CD4-positive, alpha-beta memory T cell (primary cell): ENCODE measurements at regions not wholly inside any gene's neighbourhood (a gene's known extent, or its start where the extent isn't known, plus 50 kb on each side); places are given as distances from the start of the nearest gene placed in this dataset.
A peak's percentile ranks its signal among the peaks of the same experiment; 100 is the strongest.

ENCODE experiments used
- CTCF ChIA-PET: fragments of 350-600 bp; sonication (Branson Sonifier 250); formaldehyde crosslinking; loops from one replicate; lab custom pipeline; 2021; ENCODE audit warnings: inconsistent platforms; ENCODE audit not compliant: partially characterized antibody; lab: Charles Lee
- POLR2A ChIA-PET: fragments of 350-600 bp; sonication (Branson Sonifier 250); formaldehyde crosslinking; loops from one replicate; lab custom pipeline; 2021; ENCODE audit not compliant: partially characterized antibody; lab: Charles Lee
- DNase-seq, 5 donors: peaks; one replicate each; pipeline versions ENCODE4 v3.0.0 to v3.0.0-alpha.2; 2020 to 2022; ENCODE audit warnings: mixed read lengths in 1 of 5
- H3K27ac ChIP-seq: one replicate; pipeline ENCODE4 v1.7.0; 2013; ENCODE audit warnings: low read depth, low read length
- H3K27me3 ChIP-seq: 2 replicates; pipeline ENCODE4 v1.7.0; 2013; ENCODE audit warnings: mild to moderate bottlenecking, low read length, moderate library complexity; ENCODE audit not compliant: insufficient read depth
- H3K36me3 ChIP-seq: 2 replicates; pipeline ENCODE4 v1.7.0; 2013; ENCODE audit warnings: mild to moderate bottlenecking, low read length, moderate library complexity; ENCODE audit not compliant: insufficient read depth
- H3K4me1 ChIP-seq: 2 replicates; pipeline ENCODE4 v1.7.0; 2013; ENCODE audit warnings: mild to moderate bottlenecking, low read length, moderate library complexity; ENCODE audit not compliant: insufficient read depth
- H3K4me3 ChIP-seq, 2 donors: one replicate each; pipeline ENCODE4 v1.7.0; 2013; ENCODE audit warnings: low read length in 2 of 2, mild to moderate bottlenecking in 1 of 2
- H3K9me3 ChIP-seq, 2 donors: one replicate each; pipeline ENCODE4 v1.7.0; 2013; ENCODE audit warnings: low read length in 2 of 2, control low read depth in 1 of 2; ENCODE audit not compliant: control insufficient read depth in 1 of 2
- H3K27ac Mint-ChIP-seq, 7 donors: one replicate each; pipeline ENCODE4 v1.8.0; 2020 to 2021; ENCODE audit warnings: mixed read lengths in 7 of 7, mild to moderate bottlenecking in 6 of 7, inconsistent platforms in 3 of 7, moderate library complexity in 3 of 7
- H3K27me3 Mint-ChIP-seq, 2 donors: one replicate each; pipeline ENCODE4 v1.8.0; 2020 to 2021; ENCODE audit warnings: mixed read lengths in 2 of 2
- H3K36me3 Mint-ChIP-seq, 2 donors: one replicate each; pipeline ENCODE4 v1.8.0; 2020 to 2021; ENCODE audit warnings: mixed read lengths in 2 of 2, inconsistent platforms in 1 of 2, mild to moderate bottlenecking in 1 of 2
- H3K4me1 Mint-ChIP-seq, 4 donors: one replicate each; pipeline ENCODE4 v1.8.0; 2020 to 2021; ENCODE audit warnings: mixed read lengths in 4 of 4, mild to moderate bottlenecking in 1 of 4
- H3K4me3 Mint-ChIP-seq, 8 donors: one replicate each; pipeline ENCODE4 v1.8.0; 2020 to 2021; ENCODE audit warnings: mixed read lengths in 8 of 8, mild to moderate bottlenecking in 7 of 8, moderate library complexity in 6 of 8, inconsistent platforms in 3 of 8
- H3K9me3 Mint-ChIP-seq, 8 donors: one replicate each; pipeline ENCODE4 v1.8.0; 2020 to 2021; ENCODE audit warnings: mixed read lengths in 8 of 8, mild to moderate bottlenecking in 5 of 8, inconsistent platforms in 3 of 8, moderate library complexity in 1 of 8
- intact Hi-C: fragments of 100-400 bp; cut with micrococcal nuclease; formaldehyde crosslinking; loops from one replicate; pipeline ENCODE4 v1.15.1; 2023

- H3K4me3 ChIP-seq: no peak overlapping the region
- H3K4me1 Mint-ChIP-seq: no peaks in the 10 kb centered on the region
- H3K27me3 Mint-ChIP-seq: no peaks in the 10 kb centered on the region
- H3K36me3 ChIP-seq: no peaks in the 10 kb centered on the region
- no peaks in the 10 kb centered on the region for H3K36me3 Mint-ChIP-seq
- H3K27ac Mint-ChIP-seq: no peak overlapping the region
- ChIA-PET POLR2A (no interaction called here), CTCF (no interaction called here)
- H3K4me3 Mint-ChIP-seq: no peak overlapping the region
- H3K4me1 ChIP-seq: no peaks in the 10 kb centered on the region
- H3K27me3 ChIP-seq: no peaks in the 10 kb centered on the region
- no peak for DNase-seq
- intact Hi-C loops: no loop called here
- H3K27ac ChIP-seq: no peak overlapping the region
- peaks cover 0 to 10% (median 3%) of the 10 kb centered on the region in 8 donors for H3K9me3 Mint-ChIP-seq
- H3K9me3 ChIP-seq: no peaks in the 10 kb centered on the region
These were observed 186.0 kb downstream of the PAH start for GRCh38 chr12:102730996-102731395.

- Histone ChIP-seq H3K27ac (no peak overlapping the region), H3K4me1 (no peaks in the 10 kb centered on the region), H3K36me3 (no peaks in the 10 kb centered on the region), H3K9me3 (no peaks in the 10 kb centered on the region), H3K4me3 (no peak overlapping the region), H3K27me3 (no peaks in the 10 kb centered on the region)
- H3K9me3 Mint-ChIP-seq: peaks cover 0 to 7% (median 2%) of the 10 kb centered on the region in 8 donors
- no peak overlapping the region for H3K27ac Mint-ChIP-seq
- ChIA-PET POLR2A (no interaction called here), CTCF (no interaction called here)
- no peak for DNase-seq
- no peaks in the 10 kb centered on the region for H3K27me3 Mint-ChIP-seq
- intact Hi-C loops: no loop called here
- no peaks in the 10 kb centered on the region for H3K4me1 Mint-ChIP-seq
- no peak overlapping the region for H3K4me3 Mint-ChIP-seq
- H3K36me3 Mint-ChIP-seq: no peaks in the 10 kb centered on the region
These were observed 188.4 kb downstream of the PAH start for GRCh38 chr12:102728506-102729242.

- Mint-ChIP-seq H3K36me3 (no peaks in the 10 kb centered on the region), H3K27ac (no peak overlapping the region), H3K4me3 (no peak overlapping the region), H3K4me1 (no peaks in the 10 kb centered on the region), H3K9me3 (peaks cover 0 to 7% (median 1%) of the 10 kb centered on the region in 8 donors), H3K27me3 (no peaks in the 10 kb centered on the region)
- Histone ChIP-seq H3K36me3 (no peaks in the 10 kb centered on the region), H3K4me1 (no peaks in the 10 kb centered on the region), H3K9me3 (no peaks in the 10 kb centered on the region), H3K27me3 (no peaks in the 10 kb centered on the region), H3K4me3 (no peak overlapping the region), H3K27ac (no peak overlapping the region)
- no peak for DNase-seq
- POLR2A ChIA-PET: no interaction called here
- CTCF ChIA-PET: no interaction called here
- intact Hi-C loops: no loop called here
These were observed 190.4 kb downstream of the PAH start for GRCh38 chr12:102726686-102727085.

GRCh38 chr12:102722147-102722546 is 194.9 kb downstream of the PAH start:
- DNase-seq: no peak
- no peak overlapping the region for H3K27ac ChIP-seq
- CTCF ChIA-PET: no interaction called here
- no peaks in the 10 kb centered on the region for H3K9me3 ChIP-seq
- POLR2A ChIA-PET: no interaction called here
- H3K27me3 ChIP-seq: no peaks in the 10 kb centered on the region
- peaks cover 0 to 4% (median 1%) of the 10 kb centered on the region in 8 donors for H3K9me3 Mint-ChIP-seq
- intact Hi-C loops: no loop called here
- H3K4me3 ChIP-seq: no peak overlapping the region
- H3K27ac Mint-ChIP-seq: no peak overlapping the region
- no peaks in the 10 kb centered on the region for H3K36me3 Mint-ChIP-seq
- H3K36me3 ChIP-seq: no peaks in the 10 kb centered on the region
- no peak overlapping the region for H3K4me3 Mint-ChIP-seq
- no peaks in the 10 kb centered on the region for H3K4me1 ChIP-seq
- peaks cover 0 to 2% of the 10 kb centered on the region in 2 donors for H3K27me3 Mint-ChIP-seq
- H3K4me1 Mint-ChIP-seq: no peaks in the 10 kb centered on the region

- ChIA-PET CTCF (no interaction called here), POLR2A (no interaction called here)
- no peak overlapping the region for H3K4me3 ChIP-seq
- Mint-ChIP-seq H3K36me3 (no peaks in the 10 kb centered on the region), H3K27ac (no peak overlapping the region), H3K4me1 (no peaks in the 10 kb centered on the region), H3K4me3 (no peak overlapping the region), H3K27me3 (no peaks in the 10 kb centered on the region), H3K9me3 (peaks cover 0 to 6% (median 0%) of the 10 kb centered on the region in 8 donors)
- H3K36me3 ChIP-seq: no peaks in the 10 kb centered on the region
- H3K27me3 ChIP-seq: no peaks in the 10 kb centered on the region
- intact Hi-C loops: no loop called here
- H3K9me3 ChIP-seq: no peaks in the 10 kb centered on the region
- DNase-seq: no peak
- no peak overlapping the region for H3K27ac ChIP-seq
- H3K4me1 ChIP-seq: no peaks in the 10 kb centered on the region
These were observed 208.9 kb downstream of the PAH start for GRCh38 chr12:102708108-102708507.

GRCh38 chr12:102702447-102703114 is 214.5 kb downstream of the PAH start:
- Histone ChIP-seq H3K4me3 (no peak overlapping the region), H3K36me3 (no peaks in the 10 kb centered on the region), H3K4me1 (no peaks in the 10 kb centered on the region), H3K27me3 (no peaks in the 10 kb centered on the region), H3K9me3 (no peaks in the 10 kb centered on the region), H3K27ac (no peak overlapping the region)
- H3K4me3 Mint-ChIP-seq: no peak overlapping the region
- CTCF ChIA-PET: interaction anchor here (1.2 to 1.4 kb wide), 3 partner anchors 10 to 760 kb away, joined by 3 to 5 read pairs (median 4); no protein-coding TSS in a partner anchor
- peaks cover 0 to 3% (median 0%) of the 10 kb centered on the region in 8 donors for H3K9me3 Mint-ChIP-seq
- H3K36me3 Mint-ChIP-seq: no peaks in the 10 kb centered on the region
- POLR2A ChIA-PET: no interaction called here
- H3K27ac Mint-ChIP-seq: peak overlapping the region in 1 of 7 donors; percentile 36
- intact Hi-C loops: no loop called here
- no peaks in the 10 kb centered on the region for H3K4me1 Mint-ChIP-seq
- no peaks in the 10 kb centered on the region for H3K27me3 Mint-ChIP-seq
- peak in 1 of 5 donors; percentile 2 for DNase-seq

GRCh38 chr12:102696045-102696444 is 215.7 kb upstream of the IGF1 start:
- no peak overlapping the region for H3K4me3 Mint-ChIP-seq
- H3K27me3 Mint-ChIP-seq: peaks cover 1 to 2% of the 10 kb centered on the region in 2 donors
- CTCF ChIA-PET: no interaction called here
- DNase-seq: no peak
- peaks cover 0 to 10% (median 1%) of the 10 kb centered on the region in 8 donors for H3K9me3 Mint-ChIP-seq
- POLR2A ChIA-PET: no interaction called here
- no peak overlapping the region for H3K27ac Mint-ChIP-seq
- H3K36me3 Mint-ChIP-seq: no peaks in the 10 kb centered on the region
- H3K4me1 Mint-ChIP-seq: no peaks in the 10 kb centered on the region
- no peak overlapping the region for H3K27ac ChIP-seq
- no peaks in the 10 kb centered on the region for H3K9me3 ChIP-seq
- no peaks in the 10 kb centered on the region for H3K27me3 ChIP-seq
- H3K4me3 ChIP-seq: no peak overlapping the region
- H3K4me1 ChIP-seq: no peaks in the 10 kb centered on the region
- no peaks in the 10 kb centered on the region for H3K36me3 ChIP-seq
- intact Hi-C loops: no loop called here
